ENCODE measurements at regions not wholly inside any gene's neighbourhood (a gene's known extent, or its start where the extent isn't known, plus 50 kb on each side); places are given as distances from the start of the nearest gene placed in this dataset.

DNA sequence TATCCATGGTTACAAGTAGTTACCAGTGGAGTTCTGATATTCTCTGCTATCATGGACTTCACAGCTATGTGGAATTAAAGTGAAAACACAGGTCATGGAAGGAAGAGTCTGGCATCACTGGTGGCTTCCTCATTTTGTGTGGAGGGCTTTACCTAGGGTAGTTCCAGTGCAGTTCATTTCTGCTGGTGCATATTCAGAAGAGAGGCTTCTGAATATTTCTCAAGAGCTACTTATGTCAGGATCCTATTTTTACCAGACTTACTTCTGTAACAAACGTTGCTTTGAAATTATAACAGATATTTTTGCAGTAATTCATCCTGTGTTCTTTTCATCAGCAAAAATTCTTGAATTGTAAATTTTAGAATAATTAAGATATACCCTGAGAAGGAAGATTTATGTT, 236.5 kb upstream of the NPSR1 start:
- TF ChIP-seq, protein P1, sequence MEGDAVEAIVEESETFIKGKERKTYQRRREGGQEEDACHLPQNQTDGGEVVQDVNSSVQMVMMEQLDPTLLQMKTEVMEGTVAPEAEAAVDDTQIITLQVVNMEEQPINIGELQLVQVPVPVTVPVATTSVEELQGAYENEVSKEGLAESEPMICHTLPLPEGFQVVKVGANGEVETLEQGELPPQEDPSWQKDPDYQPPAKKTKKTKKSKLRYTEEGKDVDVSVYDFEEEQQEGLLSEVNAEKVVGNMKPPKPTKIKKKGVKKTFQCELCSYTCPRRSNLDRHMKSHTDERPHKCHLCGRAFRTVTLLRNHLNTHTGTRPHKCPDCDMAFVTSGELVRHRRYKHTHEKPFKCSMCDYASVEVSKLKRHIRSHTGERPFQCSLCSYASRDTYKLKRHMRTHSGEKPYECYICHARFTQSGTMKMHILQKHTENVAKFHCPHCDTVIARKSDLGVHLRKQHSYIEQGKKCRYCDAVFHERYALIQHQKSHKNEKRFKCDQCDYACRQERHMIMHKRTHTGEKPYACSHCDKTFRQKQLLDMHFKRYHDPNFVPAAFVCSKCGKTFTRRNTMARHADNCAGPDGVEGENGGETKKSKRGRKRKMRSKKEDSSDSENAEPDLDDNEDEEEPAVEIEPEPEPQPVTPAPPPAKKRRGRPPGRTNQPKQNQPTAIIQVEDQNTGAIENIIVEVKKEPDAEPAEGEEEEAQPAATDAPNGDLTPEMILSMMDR (IDR thresholded peaks at IDR 0.05; ENCODE audit: poor library complexity) = no peak
- no peak for TF ChIP-seq EZH2 (IDR thresholded peaks at IDR 0.05; ENCODE audit: borderline replicate concordance)
- no peak for TF ChIP-seq EZH2phosphoT487 (IDR thresholded peaks at IDR 0.05; ENCODE audit: low read depth, severe bottlenecking, unreplicated experiment)
